GM12878 (cell line): ENCODE measurements at regions not wholly inside any gene's neighbourhood (a gene's known extent, or its start where the extent isn't known, plus 50 kb on each side); places are given as distances from the start of the nearest gene placed in this dataset.

Experiments used
- ATAC-seq: fragments of 200-7000 bp; cut with Tn5 transposase; 3 replicates; pipeline ENCODE4 v1.9.1; 2020; ENCODE audit warnings: mild to moderate bottlenecking, moderate library complexity
- BruUV-seq: library from RNA; stranded (reverse); fragments of 400-500 nt; replicated peaks from 2 replicates; lab custom pipeline; 2021; lab: Mats Ljungman, UMichigan
- CTCF ChIA-PET: fragments of 300-600 bp; sonication (Branson Sonifier 250); formaldehyde crosslinking; extraction: SDS; loops from one replicate; lab custom pipeline; 2021; ENCODE audit warnings: inconsistent platforms; lab: Yijun Ruan, JAX
- POLR2A ChIA-PET: fragments of 350-600 bp; formaldehyde crosslinking; extraction: SDS; loops from one replicate; lab custom pipeline; 2021; ENCODE audit warnings: inconsistent platforms; lab: Charles Lee
- RAD21 ChIA-PET: fragments of 300-600 bp; sonication (Branson Sonifier 250); formaldehyde crosslinking; loops from one replicate; lab custom pipeline; 2023; ENCODE audit warnings: antibody characterized with exemption; ENCODE audit not compliant: unreplicated experiment; lab: Charles Lee
- SMC1A ChIA-PET: fragments of 300-600 bp; sonication (Branson Sonifier 250); formaldehyde crosslinking; loops from one replicate; lab custom pipeline; 2023; ENCODE audit not compliant: unreplicated experiment, uncharacterized antibody; lab: Charles Lee
- DNase-seq: peaks from one replicate; pipeline ENCODE4 v3.0.0-alpha.2; 2011; ENCODE audit warnings: low read depth, low spot score
- FAIRE-seq: peaks from 3 replicates; lab custom pipeline; 2011; peaks lifted over from hg19 to GRCh38; lab: Jason Lieb, UNC
- H2AFZ ChIP-seq: 2 replicates; pipeline ENCODE4 v1.6.0; 2011; ENCODE audit warnings: low read depth, low read length, control low read depth; ENCODE audit not compliant: control insufficient read depth
- H3K27ac ChIP-seq: 2 replicates; pipeline ENCODE4 v1.5.1; 2011; ENCODE audit warnings: control low read depth; ENCODE audit not compliant: control insufficient read depth, insufficient read depth
- H3K27me3 ChIP-seq, 2 experiments: replicated peaks in 1 of 2; 2 replicates each; pipeline versions ENCODE4 v1.6.0 to v1.6.1; 2011; ENCODE audit warnings: low read length in 1 of 2; ENCODE audit not compliant: control insufficient read depth in 2 of 2, insufficient read depth in 2 of 2
- H3K36me3 ChIP-seq, 2 experiments: 2 replicates each; pipeline ENCODE4 v1.5.1; 2011; ENCODE audit warnings: low read length in 1 of 2; ENCODE audit not compliant: control insufficient read depth in 2 of 2, insufficient read depth in 2 of 2
- H3K4me1 ChIP-seq: 2 replicates; pipeline ENCODE4 v1.6.1; 2011; ENCODE audit warnings: mild to moderate bottlenecking, low read length, moderate library complexity, mixed read lengths; ENCODE audit not compliant: control insufficient read depth, insufficient read depth
- H3K4me2 ChIP-seq: 2 replicates; pipeline ENCODE4 v1.6.0; 2011; ENCODE audit warnings: control low read depth; ENCODE audit not compliant: control insufficient read depth, insufficient read depth
- H3K4me3 ChIP-seq: fragments of 200-600 bp; sonication (generic); 2 replicates; pipeline ENCODE4 v1.5.1; 2016
- H3K79me2 ChIP-seq: 2 replicates; pipeline ENCODE4 v1.6.0; 2011; ENCODE audit warnings: low read length; ENCODE audit not compliant: control insufficient read depth, insufficient read depth
- H3K9ac ChIP-seq: 2 replicates; pipeline ENCODE4 v1.8.0; 2011; ENCODE audit warnings: low read length, control low read depth, mixed read lengths; ENCODE audit not compliant: control insufficient read depth, insufficient read depth
- H3K9me3 ChIP-seq: replicated peaks from 3 replicates; pipeline ENCODE4 v1.5.1; 2011; ENCODE audit warnings: mild to moderate bottlenecking, low read length; ENCODE audit not compliant: control insufficient read depth, insufficient read depth
- H4K20me1 ChIP-seq: 2 replicates; pipeline ENCODE4 v1.6.0; 2011; ENCODE audit not compliant: control insufficient read depth, insufficient read depth
- ATF7 ChIP-seq: fragments of 450-650 bp; IDR thresholded peaks from 2 replicates; pipeline ENCODE4 v1.6.1; 2016; ENCODE audit warnings: low read depth, mild to moderate bottlenecking
- BCL11A ChIP-seq: IDR thresholded peaks from 2 replicates; pipeline ENCODE4 v1.6.1; 2011; ENCODE audit warnings: low read depth, low read length
- CBFB ChIP-seq: IDR thresholded peaks from 2 replicates; pipeline ENCODE4 v1.6.1; 2016; ENCODE audit warnings: antibody characterized with exemption, low read depth
- IKZF1 ChIP-seq: fragments of 450-650 bp; conservative IDR thresholded peaks from 2 replicates; pipeline ENCODE4 v1.6.1; 2017; ENCODE audit warnings: antibody characterized with exemption, mild to moderate bottlenecking
- KLF5 ChIP-seq: fragments of 450-650 bp; IDR thresholded peaks from 2 replicates; pipeline ENCODE4 v1.6.1; 2014; ENCODE audit warnings: mild to moderate bottlenecking; ENCODE audit not compliant: partially characterized antibody
- LARP7 ChIP-seq: fragments of 450-650 bp; IDR thresholded peaks from 2 replicates; pipeline ENCODE4 v1.6.1; 2017; ENCODE audit warnings: mild to moderate bottlenecking
- NFYB ChIP-seq: IDR thresholded peaks from 2 replicates; pipeline ENCODE4 v1.6.1; 2011; ENCODE audit warnings: low read depth, mild to moderate bottlenecking, low read length, improper control_type of control experiment, moderate library complexity; ENCODE audit not compliant: insufficient read depth
- PML ChIP-seq: IDR thresholded peaks from 2 replicates; pipeline ENCODE4 v1.6.1; 2012; ENCODE audit warnings: low read length, inconsistent platforms
- POU2F2 ChIP-seq: IDR thresholded peaks from 3 replicates; pipeline ENCODE4 v1.6.1; 2011; ENCODE audit warnings: low read depth, mild to moderate bottlenecking, low read length, borderline replicate concordance
- RAD51 ChIP-seq: fragments of 450-650 bp; IDR thresholded peaks from 2 replicates; pipeline ENCODE4 v1.6.1; 2016; ENCODE audit warnings: moderate library complexity, mild to moderate bottlenecking, inconsistent platforms
- RB1 ChIP-seq: fragments of 450-650 bp; formaldehyde crosslinking; IDR thresholded peaks from 2 replicates; pipeline ENCODE4 v1.6.1; 2017; ENCODE audit warnings: mild to moderate bottlenecking, borderline replicate concordance
- RUNX3 ChIP-seq: IDR thresholded peaks from 2 replicates; pipeline ENCODE4 v1.6.1; 2012; ENCODE audit warnings: low read length, inconsistent platforms
- SRF ChIP-seq, 2 experiments: IDR thresholded peaks; 2 replicates each; pipeline ENCODE4 v1.6.1; 2011; ENCODE audit warnings: low read depth in 2 of 2, low read length in 2 of 2, mild to moderate bottlenecking in 1 of 2, moderate library complexity in 1 of 2
- TCF12 ChIP-seq: IDR thresholded peaks from 2 replicates; pipeline ENCODE4 v1.6.1; 2011; ENCODE audit warnings: low read depth, mild to moderate bottlenecking, low read length
- WGBS: methylation state at CpG from one replicate; pipeline ENCODE4 v1.1.6; 2016; ENCODE audit warnings: low lambda C conversion rate; ENCODE audit not compliant: insufficient replicate concordance, insufficient coverage; ENCODE audit errors: missing lambda C conversion rate; 5-methylcytosine and 5-hydroxymethylcytosine counted together
- in situ Hi-C: fragments of 300-500 bp; cut with MboI; formaldehyde crosslinking; loops from 9 replicates; pipeline ENCODE4 v1.14.3; 2018; ENCODE audit warnings: mixed read lengths
- intact Hi-C: fragments of 100-400 bp; cut with micrococcal nuclease; formaldehyde crosslinking; loops from one replicate; pipeline ENCODE4 v1.14.2; 2022; ENCODE audit not compliant: unreplicated experiment
- TF ChIP-seq, protein P1 (sequence below): IDR thresholded peaks from 2 replicates; pipeline ENCODE4 v1.6.1; 2011; ENCODE audit warnings: borderline replicate concordance, low read depth, mild to moderate bottlenecking, moderate library complexity, mixed read lengths, low read length; ENCODE audit not compliant: insufficient read depth; ENCODE audit errors: extremely low read length
- TF ChIP-seq, protein P2 (sequence below): fragments of 450-650 bp; IDR thresholded peaks from 2 replicates; pipeline ENCODE4 v1.6.1; 2016; ENCODE audit warnings: mild to moderate bottlenecking

DNA sequence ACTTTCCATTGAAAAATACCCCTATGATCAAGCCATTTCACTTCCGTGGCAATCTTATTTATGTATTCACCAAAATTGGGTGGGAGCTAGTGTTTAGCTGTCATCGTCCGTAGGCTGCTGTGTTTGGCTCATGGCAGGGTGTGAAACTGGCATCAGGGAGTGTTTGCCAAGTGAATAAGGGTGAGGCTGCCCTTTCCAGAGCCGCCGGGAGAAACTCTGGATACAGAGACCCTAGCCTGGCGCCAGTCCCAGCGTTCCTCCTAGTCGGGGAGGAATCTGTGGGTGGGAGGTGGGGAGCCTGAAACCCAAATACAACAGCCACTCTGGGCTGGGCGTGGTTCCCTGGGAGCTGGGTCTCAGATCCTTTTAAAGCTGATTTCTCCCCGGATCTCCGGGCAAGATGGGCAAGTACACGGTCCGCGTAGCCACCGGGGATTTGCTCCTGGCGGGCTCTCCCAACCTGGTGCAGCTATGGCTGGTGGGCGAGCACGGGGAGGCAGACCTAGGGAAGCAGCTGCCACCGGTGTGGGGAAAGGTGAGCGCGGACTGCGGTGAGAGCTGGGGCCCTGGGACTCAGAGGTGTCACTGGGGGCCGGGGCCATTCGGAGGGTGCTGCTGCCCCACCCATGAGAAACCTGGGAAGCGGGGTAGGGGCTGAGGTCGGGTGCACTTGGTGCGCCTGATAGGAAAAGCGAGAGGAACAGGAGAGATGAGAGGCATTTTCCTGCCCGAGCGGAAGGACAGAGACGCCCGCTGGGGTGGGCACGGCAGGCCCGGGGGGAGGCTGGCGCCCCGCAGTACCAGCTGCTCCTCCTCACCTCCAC is 62.1 kb upstream of the TEKT1 start:
- in situ Hi-C loops = no loop called here
- intact Hi-C loops = no loop called here

More for the DNA sequence above, 62.1 kb upstream of the TEKT1 start:
- ChIA-PET SMC1A (interaction anchor here (0.9 to 4.2 kb wide), 4 partner anchors 9 to 223 kb away, joined by 3 to 31 read pairs (median 4); no protein-coding TSS in a partner anchor), POLR2A (no interaction called here), RAD21 (interaction anchor here (0.7 to 1.0 kb wide), 2 partner anchors 50 to 51 kb away, joined by 3 to 4 read pairs; no protein-coding TSS in a partner anchor), CTCF (interaction anchor here (0.6 to 7.2 kb wide), 6 partner anchors 17 to 226 kb away, joined by 3 to 65 read pairs (median 4); no protein-coding TSS in a partner anchor)
- Histone ChIP-seq H2AFZ (no peak overlapping the region), H3K36me3 (no peaks in the 10 kb centered on the region; a peak in 1 of 4 replicates), H4K20me1 (no peaks in the 10 kb centered on the region), H3K27ac (no peak overlapping the region), H3K4me3 (no peak overlapping the region), H3K27me3 (no peaks in the 10 kb centered on the region), H3K9ac (no peak overlapping the region), H3K4me1 (no peaks in the 10 kb centered on the region), H3K9me3 (no peaks in the 10 kb centered on the region), H3K4me2 (no peak overlapping the region), H3K79me2 (no peaks in the 10 kb centered on the region)
- TF ChIP-seq RB1 (no peak), NFYB (no peak), PML (no peak), LARP7 (no peak), POU2F2 (no peak), SRF (IDR thresholded peaks at IDR 0.05; ENCODE audit: low read depth in 2 of 2, low read length in 2 of 2) (no peak), TCF12 (no peak), KLF5 (no peak), RUNX3 (no peak), BCL11A (no peak), IKZF1 (no peak), CBFB (no peak), ATF7 (no peak), RAD51 (no peak)
- TF ChIP-seq, protein P1, sequence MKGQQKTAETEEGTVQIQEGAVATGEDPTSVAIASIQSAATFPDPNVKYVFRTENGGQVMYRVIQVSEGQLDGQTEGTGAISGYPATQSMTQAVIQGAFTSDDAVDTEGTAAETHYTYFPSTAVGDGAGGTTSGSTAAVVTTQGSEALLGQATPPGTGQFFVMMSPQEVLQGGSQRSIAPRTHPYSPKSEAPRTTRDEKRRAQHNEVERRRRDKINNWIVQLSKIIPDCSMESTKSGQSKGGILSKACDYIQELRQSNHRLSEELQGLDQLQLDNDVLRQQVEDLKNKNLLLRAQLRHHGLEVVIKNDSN = no peak
- TF ChIP-seq, protein P2, sequence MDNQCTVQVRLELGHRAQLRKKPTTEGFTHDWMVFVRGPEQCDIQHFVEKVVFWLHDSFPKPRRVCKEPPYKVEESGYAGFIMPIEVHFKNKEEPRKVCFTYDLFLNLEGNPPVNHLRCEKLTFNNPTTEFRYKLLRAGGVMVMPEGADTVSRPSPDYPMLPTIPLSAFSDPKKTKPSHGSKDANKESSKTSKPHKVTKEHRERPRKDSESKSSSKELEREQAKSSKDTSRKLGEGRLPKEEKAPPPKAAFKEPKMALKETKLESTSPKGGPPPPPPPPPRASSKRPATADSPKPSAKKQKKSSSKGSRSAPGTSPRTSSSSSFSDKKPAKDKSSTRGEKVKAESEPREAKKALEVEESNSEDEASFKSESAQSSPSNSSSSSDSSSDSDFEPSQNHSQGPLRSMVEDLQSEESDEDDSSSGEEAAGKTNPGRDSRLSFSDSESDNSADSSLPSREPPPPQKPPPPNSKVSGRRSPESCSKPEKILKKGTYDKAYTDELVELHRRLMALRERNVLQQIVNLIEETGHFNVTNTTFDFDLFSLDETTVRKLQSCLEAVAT = no peak
- no peak for ATAC-seq
- WGBS = 28% methylated on average over 36 of the region's 36 CpGs
- FAIRE-seq = no peak
- BruUV-seq = no TSS peak
- no peak for DNase-seq
